NOMO-1 treated with dmso at 0.1 percent for 144 hours (cell line): ENCODE measurements at regions not wholly inside any gene's neighbourhood (a gene's known extent, or its start where the extent isn't known, plus 50 kb on each side); places are given as distances from the start of the nearest gene placed in this dataset.
"Not testable (repeated sequence)": the region's sequence is repeated elsewhere in the genome, so short reads cannot be mapped to it uniquely, and the experiment has no call there.

Source experiments
- DNase-seq: peaks from one replicate; lab custom pipeline; 2025; ENCODE audit not compliant: unreplicated experiment; lab: John Stamatoyannopoulos, UW

- DNase-seq, result no peak
Observed at GRCh38 chr2:242063850-242064249, 194.3 kb downstream of the RTP5 start.

- DNase-seq, result no peak
Observed at GRCh38 chr2:242064364-242065250, 195.1 kb downstream of the RTP5 start.

GRCh38 chr2:242065426-242065825, 195.9 kb downstream of the RTP5 start:
- DNase-seq, result no peak

GRCh38 chr2:242069018-242069417, 199.5 kb downstream of the RTP5 start:
- DNase-seq, result no peak

- not testable (repeated sequence) for DNase-seq
Observed at GRCh38 chr2:242069938-242070395, 200.4 kb downstream of the RTP5 start.

GRCh38 chr2:242070726-242071125, 201.2 kb downstream of the RTP5 start:
- DNase-seq, result not testable (repeated sequence)

- not testable (repeated sequence) for DNase-seq
Observed at GRCh38 chr2:242071377-242071776, 201.8 kb downstream of the RTP5 start.

GRCh38 chr2:242071936-242072335, 202.4 kb downstream of the RTP5 start:
- DNase-seq, result not testable (repeated sequence)

GRCh38 chr2:242075168-242075567, 205.6 kb downstream of the RTP5 start:
- no peak for DNase-seq

- no peak for DNase-seq
Observed at GRCh38 chr2:242075696-242076095, 206.2 kb downstream of the RTP5 start.

- not testable (repeated sequence) for DNase-seq
Observed at GRCh38 chr2:242076184-242076583, 206.7 kb downstream of the RTP5 start.

GRCh38 chr2:242078426-242078825, 208.9 kb downstream of the RTP5 start:
- DNase-seq, result not testable (repeated sequence)

GRCh38 chr2:242079792-242080191, 210.3 kb downstream of the RTP5 start:
- DNase-seq, result not testable (repeated sequence)

- DNase-seq, result not testable (repeated sequence)
Observed at GRCh38 chr2:242080575-242081214, 211.2 kb downstream of the RTP5 start.

GRCh38 chr2:242084034-242084433, 214.5 kb downstream of the RTP5 start:
- not testable (repeated sequence) for DNase-seq

GRCh38 chr2:242085024-242085674, 215.6 kb downstream of the RTP5 start:
- DNase-seq, result not testable (repeated sequence)

- DNase-seq, result peak; percentile 86
Observed at GRCh38 chr2:242085941-242086621, 216.6 kb downstream of the RTP5 start.

- not testable (repeated sequence) for DNase-seq
Observed at GRCh38 chr2:242088044-242088443, 218.5 kb downstream of the RTP5 start.

GRCh38 chr2:242088471-242089212, 219.1 kb downstream of the RTP5 start:
- DNase-seq, result peak; percentile 75

- DNase-seq, result not testable (repeated sequence)
Observed at GRCh38 chr2:242089213-242089549, 219.7 kb downstream of the RTP5 start.
